HEK293T (cell line): ENCODE measurements at regions not wholly inside any gene's neighbourhood (a gene's known extent, or its start where the extent isn't known, plus 50 kb on each side); places are given as distances from the start of the nearest gene placed in this dataset.

Source experiments
- ARNT ChIP-seq: fragments of 450-650 bp; IDR thresholded peaks from 2 replicates; pipeline ENCODE4 v1.6.1; 2017; ENCODE audit warnings: mild to moderate bottlenecking
- BHLHE40 ChIP-seq: fragments of 450-650 bp; IDR thresholded peaks from 2 replicates; pipeline ENCODE4 v1.6.1; 2016; ENCODE audit warnings: mild to moderate bottlenecking, moderate library complexity, borderline replicate concordance
- ELF4 ChIP-seq: fragments of 450-650 bp; IDR thresholded peaks from 2 replicates; pipeline ENCODE4 v1.6.1; 2017; ENCODE audit warnings: antibody characterized with exemption
- NFRKB ChIP-seq: fragments of 450-650 bp; IDR thresholded peaks from 2 replicates; pipeline ENCODE4 v1.6.1; 2016; ENCODE audit warnings: mild to moderate bottlenecking, moderate library complexity
- SP1 ChIP-seq: fragments of 450-650 bp; IDR thresholded peaks from 2 replicates; pipeline ENCODE4 v1.6.1; 2017
- TARDBP ChIP-seq: fragments of 450-650 bp; IDR thresholded peaks from 2 replicates; pipeline ENCODE4 v1.6.1; 2016
- ZNF384 ChIP-seq: fragments of 450-650 bp; IDR thresholded peaks from 2 replicates; pipeline ENCODE4 v1.6.1; 2016

DNA sequence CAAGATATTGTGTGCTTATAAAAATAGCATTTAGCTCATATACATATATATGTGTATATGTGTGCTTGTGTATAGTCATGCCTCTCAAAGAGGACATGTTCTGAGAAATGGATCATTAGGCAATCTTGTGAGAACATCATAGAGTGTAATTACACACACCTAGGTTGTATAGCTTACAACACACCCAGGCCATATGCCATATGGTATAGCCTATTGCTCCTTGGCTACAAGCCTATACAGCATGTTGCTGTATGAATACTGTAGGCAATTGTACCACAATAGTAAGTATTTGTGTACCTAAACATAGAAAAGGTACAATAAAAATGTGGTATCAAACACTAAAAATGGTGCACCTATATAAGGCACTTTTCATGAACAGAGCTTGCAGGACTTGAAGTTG lies 1510.5 kb upstream of the LRRTM3 start:
- no peak for TF ChIP-seq BHLHE40
- no peak for TF ChIP-seq ELF4
- TF ChIP-seq ZNF384: no peak
- no peak for TF ChIP-seq SP1
- no peak for TF ChIP-seq TARDBP
- no peak for TF ChIP-seq ARNT
- TF ChIP-seq NFRKB: no peak
